ENCODE measurements at regions not wholly inside any gene's neighbourhood (a gene's known extent, or its start where the extent isn't known, plus 50 kb on each side); places are given as distances from the start of the nearest gene placed in this dataset.
A peak's percentile ranks its signal among the peaks of the same experiment; 100 is the strongest.

DNA sequence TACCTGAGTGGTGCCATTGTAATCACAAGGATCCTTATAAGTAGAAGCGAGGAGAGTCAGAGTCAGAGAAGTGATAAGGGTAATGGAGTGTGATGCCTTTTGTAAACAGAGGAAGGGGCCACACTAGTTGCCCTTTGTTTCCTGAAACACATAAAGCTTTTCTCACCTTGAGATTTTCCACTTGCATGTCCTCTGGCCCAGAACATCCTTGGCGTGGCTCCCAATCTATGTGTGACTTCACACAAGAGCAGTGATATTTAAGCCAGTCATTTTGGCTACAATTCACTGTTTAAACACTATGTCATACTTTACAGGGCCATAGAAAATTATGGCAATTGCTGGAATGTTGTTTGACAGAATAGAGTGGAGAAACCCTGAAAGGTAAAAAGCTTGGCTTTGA, 121.2 kb upstream of the BTN3A2 start:
- peaks cover 17% of the 10 kb centered on the region for H3K4me1 Mint-ChIP-seq (ENCODE audit: low read depth, unreplicated experiment)
- H3K9me3 Mint-ChIP-seq (ENCODE audit: unreplicated experiment) = no peaks in the 10 kb centered on the region
- Histone ChIP-seq H3K4me1 (peaks cover 21% of the 10 kb centered on the region), H3K27me3 (replicated peaks; ENCODE audit: control insufficient read depth, insufficient read depth, low read length) (no peaks in the 10 kb centered on the region), H3K4me3 (ENCODE audit: low read depth, low read length) (no peak overlapping the region), H3K36me3 (ENCODE audit: control insufficient read depth, insufficient read depth, low read length) (no peaks in the 10 kb centered on the region), H3K9me3 (no peaks in the 10 kb centered on the region)
- ChIA-PET CTCF (interaction anchor here (0.6 kb wide), 1 partner anchor 29 kb away, joined by 3 read pairs; no protein-coding TSS in a partner anchor), POLR2A (interaction anchor here (0.5 to 1.8 kb wide), 8 partner anchors 8 to 212 kb away, joined by 3 to 20 read pairs (median 4); a partner anchor contains a TSS)
- peak in 1 of 2 experiments; percentile 42 for DNase-seq
- peaks cover 15% of the 10 kb centered on the region for H3K36me3 Mint-ChIP-seq (ENCODE audit: insufficient read depth, unreplicated experiment)
- H3K4me3 Mint-ChIP-seq (ENCODE audit: unreplicated experiment) = peak overlapping the region; percentile 59
- no TSS peak for BruUV-seq (replicated peaks)
- H3K27me3 Mint-ChIP-seq (ENCODE audit: insufficient read depth, unreplicated experiment) = no peaks in the 10 kb centered on the region
- TF ChIP-seq, protein P1, sequence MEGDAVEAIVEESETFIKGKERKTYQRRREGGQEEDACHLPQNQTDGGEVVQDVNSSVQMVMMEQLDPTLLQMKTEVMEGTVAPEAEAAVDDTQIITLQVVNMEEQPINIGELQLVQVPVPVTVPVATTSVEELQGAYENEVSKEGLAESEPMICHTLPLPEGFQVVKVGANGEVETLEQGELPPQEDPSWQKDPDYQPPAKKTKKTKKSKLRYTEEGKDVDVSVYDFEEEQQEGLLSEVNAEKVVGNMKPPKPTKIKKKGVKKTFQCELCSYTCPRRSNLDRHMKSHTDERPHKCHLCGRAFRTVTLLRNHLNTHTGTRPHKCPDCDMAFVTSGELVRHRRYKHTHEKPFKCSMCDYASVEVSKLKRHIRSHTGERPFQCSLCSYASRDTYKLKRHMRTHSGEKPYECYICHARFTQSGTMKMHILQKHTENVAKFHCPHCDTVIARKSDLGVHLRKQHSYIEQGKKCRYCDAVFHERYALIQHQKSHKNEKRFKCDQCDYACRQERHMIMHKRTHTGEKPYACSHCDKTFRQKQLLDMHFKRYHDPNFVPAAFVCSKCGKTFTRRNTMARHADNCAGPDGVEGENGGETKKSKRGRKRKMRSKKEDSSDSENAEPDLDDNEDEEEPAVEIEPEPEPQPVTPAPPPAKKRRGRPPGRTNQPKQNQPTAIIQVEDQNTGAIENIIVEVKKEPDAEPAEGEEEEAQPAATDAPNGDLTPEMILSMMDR (IDR thresholded peaks at IDR 0.05; ENCODE audit: insufficient read depth in 1 of 2, low read depth in 1 of 2, low read length in 1 of 2, severe bottlenecking in 1 of 2, unreplicated experiment in 1 of 2) = no peak
- intact Hi-C loops (cut with micrococcal nuclease; ENCODE audit: unreplicated experiment) = loop anchor here (1.0 kb wide), 1 partner anchor 8 kb away; no protein-coding TSS in a partner anchor
- peak overlapping the region; percentile 88 for H3K27ac Mint-ChIP-seq (ENCODE audit: unreplicated experiment)

DNA sequence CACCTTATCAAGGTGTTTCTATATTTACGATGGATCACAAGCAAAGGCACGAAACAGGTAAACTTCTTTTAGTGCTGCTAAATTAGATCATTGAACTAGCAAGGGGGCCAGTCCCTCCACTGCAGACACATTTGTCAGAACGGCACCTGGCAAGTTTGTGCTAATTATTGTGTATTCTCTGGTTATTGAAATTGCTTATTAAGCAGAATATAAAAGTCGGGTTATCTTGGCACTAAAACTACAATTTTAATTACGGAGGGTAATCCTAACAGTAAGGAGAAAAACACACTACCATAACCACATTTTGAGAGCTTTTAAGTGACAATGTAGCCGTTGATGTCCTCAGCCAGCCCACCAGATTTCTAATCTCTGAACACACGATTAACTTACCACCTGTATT, 118.9 kb upstream of the BTN3A2 start:
- no peak overlapping the region for H3K4me3 ChIP-seq (ENCODE audit: low read depth, low read length)
- Mint-ChIP-seq H3K27ac (ENCODE audit: unreplicated experiment) (no peak overlapping the region), H3K36me3 (ENCODE audit: insufficient read depth, unreplicated experiment) (peaks cover 35% of the 10 kb centered on the region), H3K4me3 (ENCODE audit: unreplicated experiment) (no peak overlapping the region), H3K9me3 (ENCODE audit: unreplicated experiment) (no peaks in the 10 kb centered on the region), H3K27me3 (ENCODE audit: insufficient read depth, unreplicated experiment) (no peaks in the 10 kb centered on the region), H3K4me1 (ENCODE audit: low read depth, unreplicated experiment) (peaks cover 23% of the 10 kb centered on the region)
- CTCF ChIA-PET = no interaction called here
- no peaks in the 10 kb centered on the region for H3K9me3 ChIP-seq
- H3K4me1 ChIP-seq = peaks cover 24% of the 10 kb centered on the region
- TF ChIP-seq, protein P1 (IDR thresholded peaks at IDR 0.05; ENCODE audit: insufficient read depth in 1 of 2, low read depth in 1 of 2, low read length in 1 of 2, severe bottlenecking in 1 of 2, unreplicated experiment in 1 of 2) = no peak
- H3K36me3 ChIP-seq (ENCODE audit: control insufficient read depth, insufficient read depth, low read length) = no peaks in the 10 kb centered on the region
- POLR2A ChIA-PET = no interaction called here
- no TSS peak for BruUV-seq (replicated peaks)
- no peaks in the 10 kb centered on the region for H3K27me3 ChIP-seq (replicated peaks; ENCODE audit: control insufficient read depth, insufficient read depth, low read length)
- intact Hi-C loops (cut with micrococcal nuclease; ENCODE audit: unreplicated experiment) = no loop called here
- no peak for DNase-seq

DNA sequence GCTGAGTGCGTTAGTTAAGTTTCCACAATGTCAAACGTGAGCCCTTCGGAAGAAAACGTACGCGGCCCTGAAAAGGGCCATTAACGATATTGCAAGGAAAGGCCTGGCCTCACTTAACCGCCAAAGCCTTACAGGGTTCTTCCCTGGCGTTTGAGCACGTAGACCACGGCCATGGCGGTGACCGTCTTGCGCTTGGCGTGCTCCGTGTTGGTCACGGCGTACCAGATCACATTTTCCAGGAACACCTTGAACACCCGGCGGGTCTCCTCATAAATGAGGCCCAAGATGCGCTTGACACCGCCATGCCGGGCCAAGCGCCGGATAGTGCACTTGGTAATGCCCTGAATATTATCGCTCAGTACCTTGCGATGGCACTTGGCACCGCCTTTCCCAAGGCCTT, 118.4 kb upstream of the BTN3A2 start:
- no peak overlapping the region for H3K4me3 ChIP-seq (ENCODE audit: low read depth, low read length)
- DNase-seq = no peak
- H3K36me3 ChIP-seq (ENCODE audit: control insufficient read depth, insufficient read depth, low read length) = no peaks in the 10 kb centered on the region
- H3K4me1 ChIP-seq = peaks cover 24% of the 10 kb centered on the region
- H3K9me3 Mint-ChIP-seq (ENCODE audit: unreplicated experiment) = no peaks in the 10 kb centered on the region
- no peaks in the 10 kb centered on the region for H3K9me3 ChIP-seq
- ChIA-PET CTCF (no interaction called here), POLR2A (no interaction called here)
- H3K4me3 Mint-ChIP-seq (ENCODE audit: unreplicated experiment) = no peak overlapping the region
- intact Hi-C loops (cut with micrococcal nuclease; ENCODE audit: unreplicated experiment) = no loop called here
- H3K27me3 ChIP-seq (replicated peaks; ENCODE audit: control insufficient read depth, insufficient read depth, low read length) = no peaks in the 10 kb centered on the region
- peaks cover 23% of the 10 kb centered on the region for H3K4me1 Mint-ChIP-seq (ENCODE audit: low read depth, unreplicated experiment)
- peaks cover 2% of the 10 kb centered on the region for H3K27me3 Mint-ChIP-seq (ENCODE audit: insufficient read depth, unreplicated experiment)
- H3K36me3 Mint-ChIP-seq (ENCODE audit: insufficient read depth, unreplicated experiment) = peaks cover 40% of the 10 kb centered on the region
- no TSS peak for BruUV-seq (replicated peaks)
- TF ChIP-seq, protein P1 (IDR thresholded peaks at IDR 0.05; ENCODE audit: insufficient read depth in 1 of 2, low read depth in 1 of 2, low read length in 1 of 2, severe bottlenecking in 1 of 2, unreplicated experiment in 1 of 2) = no peak
- no peak overlapping the region for H3K27ac Mint-ChIP-seq (ENCODE audit: unreplicated experiment)

All from Caco-2 (cell line).